ENCODE measurements at regions not wholly inside any gene's neighbourhood (a gene's known extent, or its start where the extent isn't known, plus 50 kb on each side); places are given as distances from the start of the nearest gene placed in this dataset.

DNA sequence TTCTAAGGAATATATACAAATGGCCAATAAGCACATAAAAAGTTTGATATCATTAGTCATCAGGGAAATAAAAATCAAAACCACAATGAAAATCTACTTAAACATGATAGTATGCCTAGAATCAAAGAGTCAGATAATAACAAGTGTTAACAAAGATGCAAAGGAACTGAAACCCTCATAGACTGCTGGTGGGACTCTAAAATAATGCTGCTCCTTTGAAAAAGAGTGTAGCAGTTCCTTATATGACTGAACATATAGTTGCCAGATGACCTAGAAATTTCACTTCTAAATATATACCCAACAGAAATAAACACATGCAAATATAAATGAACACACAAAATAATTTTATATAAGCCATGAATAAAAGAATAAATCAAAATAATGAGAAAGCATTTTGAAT, 205.1 kb upstream of the CTSO start:
- TF ChIP-seq, protein P1, sequence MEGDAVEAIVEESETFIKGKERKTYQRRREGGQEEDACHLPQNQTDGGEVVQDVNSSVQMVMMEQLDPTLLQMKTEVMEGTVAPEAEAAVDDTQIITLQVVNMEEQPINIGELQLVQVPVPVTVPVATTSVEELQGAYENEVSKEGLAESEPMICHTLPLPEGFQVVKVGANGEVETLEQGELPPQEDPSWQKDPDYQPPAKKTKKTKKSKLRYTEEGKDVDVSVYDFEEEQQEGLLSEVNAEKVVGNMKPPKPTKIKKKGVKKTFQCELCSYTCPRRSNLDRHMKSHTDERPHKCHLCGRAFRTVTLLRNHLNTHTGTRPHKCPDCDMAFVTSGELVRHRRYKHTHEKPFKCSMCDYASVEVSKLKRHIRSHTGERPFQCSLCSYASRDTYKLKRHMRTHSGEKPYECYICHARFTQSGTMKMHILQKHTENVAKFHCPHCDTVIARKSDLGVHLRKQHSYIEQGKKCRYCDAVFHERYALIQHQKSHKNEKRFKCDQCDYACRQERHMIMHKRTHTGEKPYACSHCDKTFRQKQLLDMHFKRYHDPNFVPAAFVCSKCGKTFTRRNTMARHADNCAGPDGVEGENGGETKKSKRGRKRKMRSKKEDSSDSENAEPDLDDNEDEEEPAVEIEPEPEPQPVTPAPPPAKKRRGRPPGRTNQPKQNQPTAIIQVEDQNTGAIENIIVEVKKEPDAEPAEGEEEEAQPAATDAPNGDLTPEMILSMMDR (IDR thresholded peaks at IDR 0.05) = no peak
- Histone ChIP-seq H3K9ac (ENCODE audit: low read depth in 2 of 2, low read length in 2 of 2) (no peak overlapping the region), H3K27me3 (no peaks in the 10 kb centered on the region), H3K9me3 (no peaks in the 10 kb centered on the region), H3K27ac (no peak overlapping the region), H3K4me1 (no peaks in the 10 kb centered on the region), H3K4me3 (no peak overlapping the region), H3K36me3 (no peaks in the 10 kb centered on the region)
- no peak for DNase-seq
- intact Hi-C loops (cut with DNase I) = no loop called here

- H3K9ac ChIP-seq (ENCODE audit: low read depth in 2 of 2, low read length in 2 of 2) = no peak overlapping the region
- H3K9me3 ChIP-seq = no peaks in the 10 kb centered on the region
- no peaks in the 10 kb centered on the region for H3K27me3 ChIP-seq
- intact Hi-C loops (cut with DNase I) = no loop called here
- TF ChIP-seq, protein P1 (IDR thresholded peaks at IDR 0.05) = no peak
- no peak overlapping the region for H3K4me3 ChIP-seq
- H3K27ac ChIP-seq = no peak overlapping the region
- H3K36me3 ChIP-seq = no peaks in the 10 kb centered on the region
- no peak for DNase-seq
- no peaks in the 10 kb centered on the region for H3K4me1 ChIP-seq
These were observed 201.3 kb upstream of the CTSO start for GRCh38 chr4:156154978-156155377.

DNA sequence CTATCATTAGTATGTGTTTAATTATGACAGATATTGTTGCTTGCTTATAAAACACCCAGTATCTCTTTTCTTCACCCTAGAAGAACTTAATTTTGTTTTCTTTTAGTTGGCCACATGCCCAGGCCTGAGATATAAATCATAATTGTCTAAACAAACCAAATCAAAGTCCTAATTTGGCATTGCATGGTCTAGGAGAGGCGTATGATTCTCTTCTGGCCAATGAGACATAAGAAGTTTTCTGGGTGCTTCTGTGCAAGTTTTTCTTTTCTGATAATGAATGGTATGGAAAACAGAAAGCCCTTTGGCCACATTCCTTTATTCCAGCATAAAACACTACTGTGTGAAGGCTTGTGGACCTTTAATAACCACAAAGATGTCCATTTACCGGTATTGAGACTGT, 192.9 kb upstream of the CTSO start:
- no peaks in the 10 kb centered on the region for H3K36me3 ChIP-seq
- H3K9ac ChIP-seq (ENCODE audit: low read depth in 2 of 2, low read length in 2 of 2) = no peak overlapping the region
- intact Hi-C loops (cut with DNase I) = no loop called here
- TF ChIP-seq, protein P1 (IDR thresholded peaks at IDR 0.05) = no peak
- H3K27me3 ChIP-seq = no peaks in the 10 kb centered on the region
- no peaks in the 10 kb centered on the region for H3K9me3 ChIP-seq
- no peak for DNase-seq
- no peak overlapping the region for H3K27ac ChIP-seq
- no peak overlapping the region for H3K4me3 ChIP-seq
- no peaks in the 10 kb centered on the region for H3K4me1 ChIP-seq

DNA sequence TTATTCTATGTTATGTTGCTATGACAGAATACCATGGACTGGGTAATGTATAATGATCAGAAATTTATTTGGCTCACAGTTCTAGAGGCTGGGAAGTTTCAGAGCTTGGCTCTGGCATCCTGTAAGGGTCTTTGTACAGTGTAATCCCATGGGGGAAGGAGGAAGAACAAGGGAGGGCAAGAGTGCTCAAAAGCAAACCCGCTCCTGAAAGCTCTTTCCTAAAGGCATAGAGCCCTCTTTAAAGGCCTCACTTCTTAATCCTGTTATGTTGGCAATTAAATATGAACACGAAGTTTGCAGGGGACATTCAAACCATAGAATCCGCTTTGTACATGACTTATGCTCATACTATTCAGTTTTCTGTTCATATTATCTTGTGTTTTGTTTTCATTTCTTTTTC, 191.3 kb upstream of the CTSO start:
- no peaks in the 10 kb centered on the region for H3K4me1 ChIP-seq
- no peak overlapping the region for H3K9ac ChIP-seq (ENCODE audit: low read depth in 2 of 2, low read length in 2 of 2)
- no peaks in the 10 kb centered on the region for H3K36me3 ChIP-seq
- TF ChIP-seq, protein P1 (IDR thresholded peaks at IDR 0.05) = no peak
- no peak overlapping the region for H3K27ac ChIP-seq
- no peaks in the 10 kb centered on the region for H3K27me3 ChIP-seq
- intact Hi-C loops (cut with DNase I) = no loop called here
- no peak overlapping the region for H3K4me3 ChIP-seq
- no peaks in the 10 kb centered on the region for H3K9me3 ChIP-seq
- DNase-seq = no peak

DNA sequence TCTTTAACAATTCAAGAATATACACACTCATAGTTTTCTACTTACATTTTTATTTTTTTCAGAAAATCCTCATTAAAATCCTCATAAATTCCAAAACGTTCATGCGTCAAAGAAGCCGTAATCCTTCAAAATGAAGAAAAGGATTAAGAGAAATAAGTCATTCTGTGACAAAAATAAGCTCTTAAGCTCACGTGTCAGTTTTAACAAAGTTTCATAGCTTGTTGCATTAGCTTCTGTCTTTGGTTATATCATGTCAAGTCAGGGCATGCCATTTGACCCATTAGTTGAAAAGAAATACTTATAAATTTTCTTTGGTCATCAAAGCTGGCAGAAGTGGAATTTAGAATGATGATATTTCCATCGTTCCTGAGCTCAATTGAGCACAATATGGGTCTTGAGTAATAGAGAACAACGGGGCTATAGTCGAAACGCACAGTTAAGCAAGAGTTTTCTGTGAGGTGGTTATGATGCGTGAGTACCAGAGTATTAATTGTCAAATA, 185.2 kb upstream of the CTSO start:
- no peaks in the 10 kb centered on the region for H3K9me3 ChIP-seq
- H3K4me1 ChIP-seq = no peaks in the 10 kb centered on the region
- no peak overlapping the region for H3K27ac ChIP-seq
- DNase-seq = no peak
- H3K9ac ChIP-seq (ENCODE audit: low read depth in 2 of 2, low read length in 2 of 2) = no peak overlapping the region
- intact Hi-C loops (cut with DNase I) = no loop called here
- no peak overlapping the region for H3K4me3 ChIP-seq
- TF ChIP-seq, protein P1 (IDR thresholded peaks at IDR 0.05) = no peak
- H3K36me3 ChIP-seq = no peaks in the 10 kb centered on the region
- H3K27me3 ChIP-seq = no peaks in the 10 kb centered on the region
